Posterior vena cava (tissue), 2 donors: ENCODE measurements at regions not wholly inside any gene's neighbourhood (a gene's known extent, or its start where the extent isn't known, plus 50 kb on each side); places are given as distances from the start of the nearest gene placed in this dataset.
"Not testable (repeated sequence)": the region's sequence is repeated elsewhere in the genome, so short reads cannot be mapped to it uniquely, and the experiment has no call there.

Source experiments
- DNase-seq: peaks from one replicate; pipeline ENCODE4 v3.0.0-alpha.2; 2020; ENCODE audit warnings: low spot score
- intact Hi-C, 2 donors: fragments of 100-400 bp; cut with DNase I; formaldehyde crosslinking; loops; one replicate each; pipeline versions ENCODE4 v1.14.1 to v1.14.2; 2022 to 2023
- donor health status: DM: yes; HTN: yes; CAD: no.
- donor health status: DM: yes; HTN: yes; CAD: no.

DNA sequence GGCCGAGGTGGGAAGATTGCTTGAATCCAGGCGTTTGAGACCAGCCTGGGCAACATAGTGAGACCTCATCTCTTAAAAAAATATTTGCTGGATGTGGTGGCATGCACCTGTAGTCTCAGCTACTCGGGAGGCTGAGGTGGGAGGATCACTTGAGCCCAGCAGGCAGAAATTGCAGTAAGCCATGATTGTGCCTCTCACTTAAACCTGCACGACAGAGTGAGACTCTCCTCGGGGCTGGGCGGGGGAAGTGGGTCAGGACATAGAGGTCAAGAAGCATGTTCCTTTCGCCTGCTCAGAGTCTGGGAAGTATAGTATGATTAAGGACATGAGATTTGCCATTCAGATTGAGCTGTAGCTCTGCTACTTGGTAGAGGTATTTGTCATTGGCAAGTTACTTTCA is 52.3 kb downstream of the SEPTIN7 start:
- DNase-seq, intact Hi-C loops: not testable (repeated sequence)

DNA sequence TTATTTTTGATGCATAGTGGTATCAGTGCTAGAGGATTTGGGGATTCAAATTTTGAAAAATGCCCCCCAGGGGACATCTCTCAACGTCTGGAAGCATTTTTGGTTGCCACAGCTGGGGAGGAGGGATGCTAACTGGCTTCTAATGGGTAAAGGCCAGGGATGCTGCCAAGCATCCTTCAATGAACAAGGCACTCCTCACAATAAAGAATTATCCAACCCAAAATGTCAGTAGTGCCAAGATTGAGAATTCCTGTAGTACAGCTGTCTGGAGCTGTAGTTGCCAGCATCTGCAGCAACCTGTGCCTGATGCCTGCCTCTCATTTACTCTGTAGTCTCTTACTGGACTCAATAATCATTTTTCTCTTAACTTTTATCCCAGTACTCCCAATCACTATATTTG is 53.5 kb downstream of the SEPTIN7 start:
- DNase-seq, result no peak
- intact Hi-C loops, result no loop called here

DNA sequence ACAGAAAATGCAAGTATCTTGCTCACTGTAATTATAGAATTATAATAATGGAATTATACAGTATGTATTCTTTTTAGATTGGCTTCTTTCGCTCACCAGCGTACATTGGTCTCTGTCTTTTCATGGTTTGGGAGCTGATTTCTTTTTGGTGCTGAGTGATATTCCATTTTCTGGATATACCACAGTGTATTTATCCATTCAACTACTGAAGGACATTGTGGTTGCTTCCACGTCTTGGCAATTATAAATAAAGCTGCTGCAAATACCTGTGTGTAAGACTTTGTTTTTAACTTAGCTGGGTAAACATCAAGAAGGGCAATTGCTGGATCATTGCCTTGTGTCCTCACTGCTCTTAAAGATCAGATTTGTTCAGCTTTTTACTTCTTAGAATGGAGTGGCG is 55.3 kb downstream of the SEPTIN7 start:
- DNase-seq, result no peak
- intact Hi-C loops, result no loop called here

DNA sequence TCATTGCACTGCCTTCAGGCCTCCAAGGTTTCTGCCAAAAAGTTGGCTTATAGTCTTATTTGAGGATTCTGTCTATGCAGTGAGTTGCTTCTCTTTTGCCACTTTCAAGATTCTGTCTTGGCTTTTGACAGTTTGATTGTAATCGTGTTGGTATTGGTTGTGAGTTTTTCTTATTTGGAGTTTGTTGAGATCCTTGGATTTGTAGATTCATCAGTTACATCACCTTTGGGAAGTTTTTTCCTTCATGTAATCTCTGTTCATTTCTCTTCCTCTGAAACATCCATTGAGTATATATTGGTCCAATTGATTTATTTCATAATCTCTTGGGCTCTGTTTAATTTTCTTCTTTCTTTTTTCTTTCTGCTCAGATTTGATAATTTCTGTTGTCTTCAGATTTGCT is 59.8 kb downstream of the SEPTIN7 start:
- DNase-seq, result no peak

DNA sequence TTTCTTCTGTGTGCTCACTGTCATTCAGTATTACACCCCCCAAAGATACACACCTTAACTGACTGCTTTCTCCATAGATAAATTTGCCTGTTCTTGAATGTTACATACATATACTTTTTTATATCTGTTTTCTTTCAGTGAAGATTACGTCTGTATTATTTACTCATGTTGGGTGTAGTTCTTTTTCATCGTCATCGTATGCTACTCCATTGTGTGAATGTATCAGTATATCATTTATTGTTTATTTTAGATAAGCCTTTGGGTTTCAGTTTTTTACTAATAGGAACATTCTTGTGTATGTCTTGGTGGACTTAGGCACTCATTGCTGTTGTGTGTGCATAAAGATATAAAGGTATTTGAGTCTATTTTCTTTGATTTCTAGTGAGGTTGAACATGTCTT is 64.4 kb downstream of the SEPTIN7 start:
- DNase-seq, result no peak
- intact Hi-C loops, result no loop called here

More for the DNA sequence above, 59.8 kb downstream of the SEPTIN7 start:
- intact Hi-C loops, result no loop called here

DNA sequence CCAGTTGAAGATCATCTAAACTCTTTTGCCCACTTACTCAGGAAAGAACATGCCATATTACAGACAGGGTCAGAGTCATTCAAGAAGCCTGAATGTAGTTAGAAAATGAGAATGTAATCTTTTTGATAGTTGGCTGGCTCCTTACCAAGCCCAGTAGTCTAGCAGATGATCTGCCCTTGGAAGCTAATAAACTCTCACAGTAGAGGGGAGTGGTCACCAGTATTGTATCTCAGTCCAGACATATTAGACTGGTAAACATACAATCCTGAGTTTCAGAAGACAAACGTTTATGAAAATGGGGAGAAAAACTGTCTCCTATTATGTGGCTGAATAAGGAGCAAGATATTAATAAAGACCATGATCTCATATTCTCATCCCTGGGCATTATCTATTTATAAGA is 65.3 kb downstream of the SEPTIN7 start:
- intact Hi-C loops, result no loop called here
- DNase-seq, result no peak

DNA sequence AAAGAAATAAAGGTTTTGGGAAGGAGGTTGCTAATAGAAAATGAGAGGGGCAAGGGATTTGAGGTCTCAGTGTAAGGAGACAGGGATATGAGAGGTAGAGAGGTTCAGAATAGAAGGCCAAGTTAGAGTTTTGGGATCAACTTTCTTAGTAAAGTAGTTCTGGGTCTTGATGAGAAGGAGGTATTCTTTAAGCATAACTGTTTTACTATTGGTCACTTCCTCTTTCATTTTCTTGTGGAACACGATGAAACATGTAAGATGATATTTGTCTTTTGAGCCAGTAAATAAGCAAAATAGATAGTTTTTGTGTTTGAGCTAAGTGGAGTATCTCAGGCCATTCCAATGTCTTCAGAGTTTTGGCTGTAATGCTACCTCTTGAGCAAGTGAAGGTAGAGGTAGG is 68.3 kb downstream of the SEPTIN7 start:
- DNase-seq, intact Hi-C loops: not testable (repeated sequence)

DNA sequence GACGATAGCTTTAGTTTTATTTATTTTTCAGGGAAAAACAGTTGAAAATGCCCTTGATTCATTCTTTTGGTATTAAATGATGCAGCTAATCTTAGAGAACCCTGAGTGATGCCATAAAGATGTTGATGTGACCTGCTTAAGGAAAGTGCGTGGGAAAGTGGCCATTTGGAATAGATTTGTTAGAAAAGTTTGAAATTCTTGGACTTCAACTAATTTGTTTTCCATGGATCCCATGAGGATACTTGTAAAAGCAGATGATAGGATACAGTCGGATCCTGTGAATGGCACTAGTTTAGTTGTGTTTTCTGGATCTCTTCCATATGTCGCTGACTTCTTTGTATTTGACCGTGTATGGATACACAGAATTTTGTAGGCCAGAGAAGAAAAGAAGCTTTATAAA is 69.0 kb downstream of the SEPTIN7 start:
- intact Hi-C loops, result no loop called here
- DNase-seq, result no peak

DNA sequence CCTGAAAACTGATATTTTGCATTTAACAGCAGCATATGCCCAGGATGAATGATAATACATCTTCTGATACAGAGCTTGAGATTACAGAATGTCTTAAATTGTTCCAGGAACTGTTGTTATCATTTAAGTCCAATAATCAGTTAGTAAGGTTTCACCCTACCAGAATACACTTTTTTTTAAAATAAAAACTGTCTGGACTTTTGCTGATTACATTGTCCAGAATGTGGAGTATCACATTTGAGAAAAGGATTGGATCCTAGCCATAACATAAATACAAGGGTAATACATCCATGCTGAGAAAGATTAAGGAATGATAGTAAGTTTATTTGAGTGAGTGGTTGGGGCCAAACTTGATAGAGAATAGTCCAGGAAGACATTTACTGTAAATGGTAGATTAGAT is 71.0 kb downstream of the SEPTIN7 start:
- no peak for DNase-seq
- intact Hi-C loops, result no loop called here

DNA sequence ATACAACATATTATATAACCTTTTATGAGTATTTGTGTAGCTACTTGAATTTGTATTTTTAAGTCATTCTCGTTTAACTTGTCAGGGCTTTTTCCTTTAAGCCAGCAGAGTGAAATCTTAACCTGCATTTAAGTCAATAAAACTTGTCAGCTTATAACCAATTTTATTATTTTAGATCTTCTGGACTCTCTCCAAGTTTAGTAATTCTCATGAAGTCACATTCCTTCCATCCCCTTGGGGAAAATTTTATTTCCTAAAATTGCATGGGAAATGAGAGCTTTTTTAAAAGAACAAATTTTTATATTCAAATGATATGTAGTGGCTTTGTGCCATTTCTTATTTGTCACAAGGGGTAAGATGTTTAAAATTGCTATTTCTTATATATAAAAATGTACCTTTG is 74.0 kb downstream of the SEPTIN7 start:
- DNase-seq, result no peak

DNA sequence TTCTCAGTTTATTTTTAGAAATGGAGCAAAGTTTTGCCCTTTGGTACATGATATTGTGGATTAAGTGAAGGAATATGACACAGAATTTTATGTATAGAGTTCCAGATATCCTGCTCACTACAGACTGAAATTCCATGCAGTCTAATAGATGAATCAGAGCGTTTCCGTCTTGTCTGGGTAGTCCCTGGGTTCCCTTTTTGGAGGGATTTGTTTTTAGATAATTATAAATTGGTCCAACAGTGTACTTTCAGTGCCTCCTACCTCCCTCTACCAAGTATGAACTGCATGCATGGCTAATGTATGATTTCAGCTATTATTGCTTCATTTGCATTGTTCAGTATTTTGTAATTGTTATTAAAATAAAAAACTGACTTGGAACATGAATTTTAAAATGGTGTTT is 74.4 kb downstream of the SEPTIN7 start:
- DNase-seq, result no peak
- intact Hi-C loops, result no loop called here

More for the DNA sequence above, 74.0 kb downstream of the SEPTIN7 start:
- intact Hi-C loops, result no loop called here

DNA sequence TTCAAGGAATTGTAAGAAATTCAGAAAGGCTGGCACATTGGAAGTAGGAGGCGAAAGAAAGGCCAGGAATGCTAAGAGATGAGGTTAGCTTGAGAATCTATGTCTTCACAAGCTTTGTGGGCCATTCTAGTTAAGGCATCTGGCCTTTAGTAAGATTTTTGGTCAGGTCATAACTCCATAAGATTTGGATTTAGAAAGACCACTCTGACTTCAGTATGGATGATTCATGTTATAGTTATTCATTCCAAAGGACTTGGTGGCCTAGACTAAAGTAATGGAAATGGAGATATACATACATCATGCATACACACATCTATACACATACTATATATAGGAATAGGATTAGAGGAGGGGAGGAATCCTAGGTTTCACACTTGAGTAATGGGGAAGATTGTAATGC is 77.5 kb downstream of the SEPTIN7 start:
- intact Hi-C loops, result no loop called here
- DNase-seq, result no peak

DNA sequence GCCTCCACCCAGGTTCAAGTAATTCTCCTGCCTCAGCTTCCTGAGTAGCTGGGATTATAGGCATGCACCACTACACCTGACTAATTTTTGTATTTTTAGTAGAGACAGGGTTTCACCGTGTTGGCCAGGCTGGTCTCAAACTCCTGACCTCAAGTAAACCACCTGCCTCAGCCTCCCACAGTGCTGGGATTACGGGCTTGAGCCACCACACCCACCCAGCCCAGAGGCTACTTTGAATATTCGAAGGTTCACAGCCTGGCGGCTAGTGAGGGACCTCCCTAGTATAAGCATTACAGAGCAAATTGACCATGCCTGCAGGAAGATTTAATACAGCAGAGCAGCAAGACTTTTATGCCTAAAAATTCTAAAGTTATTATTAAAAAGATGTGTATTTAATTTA is 86.6 kb downstream of the SEPTIN7 start:
- DNase-seq, intact Hi-C loops: not testable (repeated sequence)

DNA sequence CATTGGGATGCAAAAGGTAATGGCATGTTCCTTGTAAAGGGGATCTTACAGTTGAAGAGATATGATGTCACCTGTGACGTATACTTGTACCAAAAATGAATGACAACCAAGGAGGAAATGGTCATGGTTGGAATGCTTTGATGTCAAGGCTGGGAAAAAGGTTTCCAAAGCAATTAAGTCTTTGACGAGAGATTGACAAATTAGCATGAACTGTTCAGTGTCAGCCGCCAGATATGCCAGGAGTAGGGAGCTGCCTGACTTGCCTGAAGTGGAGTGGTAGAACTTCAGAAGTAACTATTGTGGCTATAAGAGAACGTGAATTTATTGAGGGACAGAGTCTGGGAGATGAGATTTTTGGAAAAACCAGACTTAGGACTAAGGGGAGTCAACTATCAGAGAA is 88.1 kb downstream of the SEPTIN7 start:
- DNase-seq, result no peak
- intact Hi-C loops, result no loop called here

DNA sequence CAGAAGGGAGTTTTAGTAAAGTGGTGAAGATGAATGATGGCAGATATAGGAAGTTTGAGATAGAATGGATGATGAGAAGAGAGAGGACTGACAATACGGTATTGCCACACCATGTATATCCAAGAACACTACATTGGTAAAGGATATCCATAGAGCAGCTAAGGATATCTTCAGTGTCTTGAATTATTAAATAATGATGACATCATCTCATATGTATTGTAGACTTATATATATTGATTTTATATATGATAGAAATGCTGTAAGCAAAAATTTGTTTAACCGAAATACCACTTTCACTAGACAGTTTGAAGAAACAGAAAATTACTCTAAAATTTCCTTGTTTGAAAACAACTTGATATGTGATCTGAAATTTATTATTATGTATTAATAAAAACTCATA is 89.0 kb downstream of the SEPTIN7 start:
- intact Hi-C loops, result no loop called here
- no peak for DNase-seq

DNA sequence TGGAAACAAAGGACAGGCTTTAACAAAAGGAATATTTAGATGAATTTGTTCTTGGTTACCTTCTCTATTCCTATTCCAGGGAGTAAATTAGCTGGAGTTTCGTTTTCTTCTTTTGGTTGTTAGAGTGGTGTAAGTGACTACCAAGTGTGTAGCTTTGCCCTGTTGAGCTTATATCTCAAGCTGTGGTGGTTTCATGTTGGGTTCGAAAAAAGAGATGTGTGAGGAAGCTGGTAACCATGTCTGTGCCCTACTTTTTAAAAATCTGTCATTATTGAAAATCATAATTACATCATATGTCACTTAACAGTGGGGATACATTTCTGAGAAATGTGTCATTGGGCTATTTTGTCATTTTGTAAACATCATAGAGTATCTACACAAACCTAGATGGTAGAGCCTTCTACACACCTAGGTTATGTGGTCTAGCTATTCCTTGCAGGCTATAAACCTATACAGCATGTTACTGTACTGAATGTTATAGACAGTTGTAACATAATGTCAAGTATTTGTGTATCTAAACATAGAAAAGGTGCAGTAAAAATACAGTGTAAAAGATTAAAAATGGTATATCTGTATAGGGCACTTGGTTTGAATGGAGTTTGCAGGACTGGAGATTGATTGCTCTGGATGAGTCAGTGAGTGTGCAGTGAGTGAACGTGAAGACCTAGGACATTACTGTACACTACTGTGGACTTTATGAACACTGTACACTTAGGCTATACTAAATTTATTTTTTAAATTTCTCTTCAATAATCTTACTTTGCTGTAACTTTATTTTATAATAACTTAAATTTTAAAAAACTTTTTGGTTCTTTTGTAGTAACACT is 90.4 kb downstream of the SEPTIN7 start:
- intact Hi-C loops, result no loop called here
- no peak for DNase-seq

DNA sequence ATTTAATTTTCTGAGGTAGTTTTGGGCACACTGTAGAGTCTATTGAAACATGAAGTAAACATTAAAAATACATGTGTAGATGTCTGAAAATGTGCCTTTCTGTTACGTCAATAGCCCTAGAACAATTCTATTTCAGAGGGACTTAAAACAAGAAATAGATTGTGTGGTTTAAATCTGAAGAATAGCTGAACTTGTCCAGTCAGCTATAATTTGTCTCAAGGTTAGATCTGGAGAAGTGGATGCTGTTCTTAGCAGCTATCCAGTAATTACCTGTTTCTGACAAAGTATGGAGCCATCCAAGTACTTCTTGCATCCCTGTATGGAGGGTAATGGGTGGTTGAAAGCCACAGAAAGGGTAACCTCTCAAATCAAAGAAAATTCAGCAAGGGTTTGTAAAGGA is 92.8 kb downstream of the SEPTIN7 start:
- intact Hi-C loops, result no loop called here
- DNase-seq, result no peak

DNA sequence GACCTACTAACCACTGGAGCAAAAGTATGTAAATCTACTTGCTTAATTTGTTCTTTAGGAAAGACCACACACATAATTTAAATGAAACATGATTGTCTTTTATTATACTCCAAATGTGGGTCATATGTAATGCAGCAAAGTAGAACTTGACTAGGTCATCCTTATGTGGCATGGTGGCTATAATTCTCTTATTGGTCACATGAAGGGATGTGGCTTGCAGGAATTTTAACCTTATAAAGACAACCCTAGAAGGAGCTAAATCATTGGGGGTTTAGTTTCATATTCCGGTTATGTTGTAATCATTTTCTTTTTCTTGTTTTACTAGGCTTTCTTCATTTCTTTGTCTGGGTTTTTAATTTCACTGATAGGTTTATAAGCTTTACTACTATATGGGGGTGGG is 93.9 kb downstream of the SEPTIN7 start:
- intact Hi-C loops, result no loop called here
- DNase-seq, result no peak

DNA sequence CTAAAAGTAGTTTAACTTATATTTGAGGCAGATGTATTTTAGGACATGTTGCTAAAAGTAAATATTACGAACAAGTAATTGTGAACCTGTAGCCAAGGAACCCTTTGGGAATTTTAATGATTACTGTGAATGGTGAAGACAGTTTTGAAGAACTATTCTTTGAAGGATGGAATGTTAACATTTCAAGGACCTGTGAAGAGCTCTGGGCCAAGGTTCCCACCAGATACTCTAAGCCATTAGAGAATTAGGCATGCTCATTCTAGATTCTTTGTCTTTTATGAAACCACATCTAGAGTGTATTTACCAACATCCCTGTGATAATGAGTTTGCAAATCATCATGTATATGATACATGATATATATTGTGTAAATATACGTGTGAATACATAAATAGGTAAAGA is 99.8 kb downstream of the SEPTIN7 start:
- DNase-seq, result no peak
- intact Hi-C loops, result no loop called here

DNA sequence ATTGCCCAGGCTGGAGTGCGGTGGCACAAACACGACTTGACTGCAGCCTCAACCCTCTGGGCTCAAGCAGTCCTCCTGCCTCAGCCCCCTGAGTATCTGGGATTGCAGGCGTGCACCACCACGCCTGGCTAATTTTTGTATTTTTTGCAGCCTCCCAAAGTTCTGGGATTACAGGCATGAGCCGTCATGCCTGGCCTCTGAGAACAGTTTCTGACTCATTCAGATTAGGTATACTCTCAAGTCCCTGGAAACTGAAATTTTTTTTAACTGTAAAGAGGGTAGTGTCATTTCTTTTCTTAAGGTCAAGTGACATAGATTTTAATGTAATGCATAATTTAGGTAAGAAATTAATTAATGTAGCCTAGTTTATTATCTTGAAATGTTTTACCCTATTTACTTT is 104.7 kb downstream of the SEPTIN7 start:
- intact Hi-C loops, result loop anchor here (5.0 kb wide), 2 partner anchors 188 to 193 kb away; no protein-coding TSS in a partner anchor
- DNase-seq, result no peak

DNA sequence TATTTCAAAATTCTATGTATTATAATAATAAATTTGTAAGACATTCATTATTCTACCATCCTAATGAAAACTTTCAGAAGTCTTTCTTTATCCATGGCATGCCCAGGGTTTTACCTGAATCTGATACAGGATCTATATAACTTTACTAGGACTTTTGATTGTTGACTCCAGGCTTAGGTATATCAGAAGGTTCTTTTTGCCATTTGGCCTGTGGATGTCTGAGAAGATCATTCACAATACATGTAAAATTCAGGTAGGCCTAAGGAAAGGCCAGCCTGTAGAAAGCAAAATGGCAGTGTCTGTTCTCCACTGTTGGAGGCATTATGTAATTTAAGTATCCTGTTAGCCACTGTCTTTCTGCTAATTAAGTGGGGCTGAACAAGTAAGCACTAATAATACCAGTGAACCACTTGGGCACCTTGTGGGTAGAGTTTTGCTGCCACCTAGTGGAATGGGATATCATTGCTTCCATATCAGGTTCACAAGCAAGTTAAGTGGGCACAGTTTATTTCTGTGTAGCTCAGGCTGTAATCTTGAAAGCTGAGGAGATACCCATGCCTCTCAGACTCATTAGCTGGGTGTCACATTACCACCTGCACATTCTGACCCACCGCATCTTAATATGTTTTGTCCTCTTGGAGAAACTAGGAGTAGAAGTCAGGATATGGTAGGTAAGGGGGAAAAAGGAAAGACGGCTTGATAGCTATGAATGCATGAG is 105.5 kb downstream of the SEPTIN7 start:
- intact Hi-C loops, result loop anchor here (5.0 kb wide), 2 partner anchors 189 to 194 kb away; no protein-coding TSS in a partner anchor
- DNase-seq, result no peak
